ENCODE measurements at regions not wholly inside any gene's neighbourhood (a gene's known extent, or its start where the extent isn't known, plus 50 kb on each side); places are given as distances from the start of the nearest gene placed in this dataset.
"Not testable (repeated sequence)": the region's sequence is repeated elsewhere in the genome, so short reads cannot be mapped to it uniquely, and the experiment has no call there.

- Histone ChIP-seq H3K4me1 (ENCODE audit: low read depth, poor library complexity, severe bottlenecking) (no peaks in the 10 kb centered on the region), H2AFZ (ENCODE audit: low read depth) (no peak overlapping the region), H3K27ac (no peak overlapping the region), H3K4me3 (IDR thresholded peaks at IDR 0.05; ENCODE audit: insufficient read depth, low read depth, low read length) (no peak overlapping the region), H3K27me3 (ENCODE audit: insufficient read depth, low read depth) (no peaks in the 10 kb centered on the region), H4K20me1 (ENCODE audit: insufficient read depth) (no peaks in the 10 kb centered on the region), H3K79me2 (ENCODE audit: insufficient read depth, low read depth) (no peaks in the 10 kb centered on the region), H3K36me3 (ENCODE audit: insufficient read depth) (no peaks in the 10 kb centered on the region), H3K9ac (no peak overlapping the region), H3K4me2 (no peak overlapping the region)
- no peak for TF ChIP-seq CTCF (conservative IDR thresholded peaks at IDR 0.05; ENCODE audit: low read depth, low read length)
These were observed 81.2 kb upstream of the NIPBL start for GRCh38 chr5:36795366-36795765.

GRCh38 chr5:36796155-36796554 lies 80.4 kb upstream of the NIPBL start:
- no peaks in the 10 kb centered on the region for H3K79me2 ChIP-seq (ENCODE audit: insufficient read depth, low read depth)
- no peak overlapping the region for H3K27ac ChIP-seq
- H3K9ac ChIP-seq = no peak overlapping the region
- no peaks in the 10 kb centered on the region for H3K36me3 ChIP-seq (ENCODE audit: insufficient read depth)
- no peaks in the 10 kb centered on the region for H3K27me3 ChIP-seq (ENCODE audit: insufficient read depth, low read depth)
- H3K4me1 ChIP-seq (ENCODE audit: low read depth, poor library complexity, severe bottlenecking) = no peaks in the 10 kb centered on the region
- no peak overlapping the region for H2AFZ ChIP-seq (ENCODE audit: low read depth)
- H4K20me1 ChIP-seq (ENCODE audit: insufficient read depth) = no peaks in the 10 kb centered on the region
- no peak overlapping the region for H3K4me3 ChIP-seq (IDR thresholded peaks at IDR 0.05; ENCODE audit: insufficient read depth, low read depth, low read length)
- H3K4me2 ChIP-seq = no peak overlapping the region
- TF ChIP-seq CTCF (conservative IDR thresholded peaks at IDR 0.05; ENCODE audit: low read depth, low read length) = no peak

DNA sequence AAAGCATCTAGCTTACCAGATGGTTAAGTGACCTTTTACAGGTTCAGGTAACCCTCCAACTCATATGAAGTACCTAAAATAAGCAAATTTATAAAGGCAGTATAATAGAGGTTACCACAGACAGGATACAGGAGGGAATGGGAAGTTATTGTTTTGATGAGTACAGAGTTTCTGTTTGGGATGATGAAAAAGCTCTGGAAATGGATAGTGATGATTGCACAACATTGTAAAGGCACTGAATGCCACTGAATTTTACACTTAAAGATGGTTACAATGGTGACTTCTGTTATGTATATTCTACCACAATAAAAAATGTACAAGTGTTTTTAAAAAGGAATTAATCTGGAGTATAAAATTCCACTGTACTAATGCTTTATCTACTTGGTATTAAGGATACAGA lies 75.0 kb upstream of the NIPBL start:
- Histone ChIP-seq H3K36me3 (ENCODE audit: insufficient read depth) (no peaks in the 10 kb centered on the region), H3K4me3 (IDR thresholded peaks at IDR 0.05; ENCODE audit: insufficient read depth, low read depth, low read length) (no peak overlapping the region), H3K4me1 (ENCODE audit: low read depth, poor library complexity, severe bottlenecking) (no peaks in the 10 kb centered on the region), H4K20me1 (ENCODE audit: insufficient read depth) (no peaks in the 10 kb centered on the region), H3K4me2 (no peak overlapping the region), H3K9ac (no peak overlapping the region), H3K27ac (no peak overlapping the region), H3K79me2 (ENCODE audit: insufficient read depth, low read depth) (no peaks in the 10 kb centered on the region), H2AFZ (ENCODE audit: low read depth) (no peak overlapping the region), H3K27me3 (ENCODE audit: insufficient read depth, low read depth) (no peaks in the 10 kb centered on the region)
- TF ChIP-seq CTCF (conservative IDR thresholded peaks at IDR 0.05; ENCODE audit: low read depth, low read length) = no peak

DNA sequence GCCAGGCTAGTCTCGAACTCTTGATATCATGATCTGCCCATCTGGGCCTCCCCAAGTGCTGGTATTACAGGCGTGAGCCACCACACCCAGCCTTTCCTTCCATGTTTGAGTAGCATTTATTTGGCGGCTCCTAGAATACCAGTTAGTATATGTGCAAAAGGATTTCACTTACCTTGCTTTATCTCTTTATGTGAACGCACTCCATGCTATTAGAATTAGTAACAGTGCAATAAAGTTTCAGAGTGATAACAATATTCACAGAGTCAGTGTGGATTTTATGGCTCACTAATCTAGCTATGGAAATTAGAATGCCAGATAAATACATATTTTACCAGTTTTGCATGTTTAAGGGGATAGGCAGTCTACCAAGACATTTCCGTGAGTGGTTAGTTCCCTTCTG lies 74.4 kb upstream of the NIPBL start:
- H3K9ac ChIP-seq = no peak overlapping the region
- H3K36me3 ChIP-seq (ENCODE audit: insufficient read depth) = no peaks in the 10 kb centered on the region
- no peaks in the 10 kb centered on the region for H3K79me2 ChIP-seq (ENCODE audit: insufficient read depth, low read depth)
- H3K4me2 ChIP-seq = no peak overlapping the region
- H3K27ac ChIP-seq = no peak overlapping the region
- H3K4me1 ChIP-seq (ENCODE audit: low read depth, poor library complexity, severe bottlenecking) = no peaks in the 10 kb centered on the region
- no peak overlapping the region for H3K4me3 ChIP-seq (IDR thresholded peaks at IDR 0.05; ENCODE audit: insufficient read depth, low read depth, low read length)
- H3K27me3 ChIP-seq (ENCODE audit: insufficient read depth, low read depth) = no peaks in the 10 kb centered on the region
- no peak overlapping the region for H2AFZ ChIP-seq (ENCODE audit: low read depth)
- H4K20me1 ChIP-seq (ENCODE audit: insufficient read depth) = no peaks in the 10 kb centered on the region
- TF ChIP-seq CTCF (conservative IDR thresholded peaks at IDR 0.05; ENCODE audit: low read depth, low read length) = no peak

- H3K27me3 ChIP-seq (ENCODE audit: insufficient read depth, low read depth); H3K4me2 ChIP-seq; H3K79me2 ChIP-seq (ENCODE audit: insufficient read depth, low read depth); H3K27ac ChIP-seq; H3K4me3 ChIP-seq (IDR thresholded peaks at IDR 0.05; ENCODE audit: insufficient read depth, low read depth, low read length); H3K4me1 ChIP-seq (ENCODE audit: low read depth, poor library complexity, severe bottlenecking); H2AFZ ChIP-seq (ENCODE audit: low read depth); H3K9ac ChIP-seq; H4K20me1 ChIP-seq (ENCODE audit: insufficient read depth); H3K36me3 ChIP-seq (ENCODE audit: insufficient read depth): not testable (repeated sequence)
These were observed 63.3 kb upstream of the NIPBL start for GRCh38 chr5:36813249-36813648.
